ENCODE measurements at regions not wholly inside any gene's neighbourhood (a gene's known extent, or its start where the extent isn't known, plus 50 kb on each side); places are given as distances from the start of the nearest gene placed in this dataset.

GRCh38 chr7:155930061-155930460 is 117.8 kb upstream of the SHH start:
- no peak for DNase-seq

- no peak for DNase-seq
Observed at GRCh38 chr7:155928583-155928982, 116.3 kb upstream of the SHH start.

GRCh38 chr7:155927905-155928304 is 115.6 kb upstream of the SHH start:
- DNase-seq = no peak

- DNase-seq = no peak
Observed at GRCh38 chr7:155925682-155926081, 113.4 kb upstream of the SHH start.

GRCh38 chr7:155922067-155922816 is 110.0 kb upstream of the SHH start:
- DNase-seq = no peak

GRCh38 chr7:155921804-155922066 is 109.5 kb upstream of the SHH start:
- DNase-seq = no peak

- no peak for DNase-seq
Observed at GRCh38 chr7:155921086-155921803, 109.0 kb upstream of the SHH start.

- no peak for DNase-seq
Observed at GRCh38 chr7:155920068-155920461, 107.8 kb upstream of the SHH start.

GRCh38 chr7:155919391-155920067 is 107.3 kb upstream of the SHH start:
- no peak for DNase-seq

GRCh38 chr7:155918720-155919390 is 106.6 kb upstream of the SHH start:
- no peak for DNase-seq

GRCh38 chr7:155917836-155918430 is 105.7 kb upstream of the SHH start:
- DNase-seq = no peak

GRCh38 chr7:155916926-155917655 is 104.8 kb upstream of the SHH start:
- no peak for DNase-seq

- no peak for DNase-seq
Observed at GRCh38 chr7:155914341-155914740, 102.1 kb upstream of the SHH start.

GRCh38 chr7:155913719-155914118 is 101.5 kb upstream of the SHH start:
- DNase-seq = no peak

GRCh38 chr7:155913291-155913690 is 101.0 kb upstream of the SHH start:
- no peak for DNase-seq

GRCh38 chr7:155911471-155912105 is 99.3 kb upstream of the SHH start:
- DNase-seq = no peak

GRCh38 chr7:155908385-155908784 is 96.1 kb upstream of the SHH start:
- DNase-seq = no peak

- no peak for DNase-seq
Observed at GRCh38 chr7:155907450-155908200, 95.4 kb upstream of the SHH start.

- no peak for DNase-seq
Observed at GRCh38 chr7:155901176-155901575, 88.9 kb upstream of the SHH start.

GRCh38 chr7:155899596-155899995 is 87.3 kb upstream of the SHH start:
- no peak for DNase-seq

- no peak for DNase-seq
Observed at GRCh38 chr7:155897758-155898386, 85.6 kb upstream of the SHH start.
